Heart left ventricle (tissue), 16 donors: ENCODE measurements at regions not wholly inside any gene's neighbourhood (a gene's known extent, or its start where the extent isn't known, plus 50 kb on each side); places are given as distances from the start of the nearest gene placed in this dataset.

Source experiments
- ATAC-seq, 4 donors: fragments of 200-7000 bp; cut with Tn5 transposase; one replicate each; pipeline ENCODE4 v1.9.1; 2020 to 2022; ENCODE audit warnings: moderate library complexity in 4 of 4, mild to moderate bottlenecking in 3 of 4, moderate number of reproducible peaks in 1 of 4
- DNase-seq, 5 donors: peaks; one replicate each; pipeline ENCODE4 v3.0.0-alpha.2; 2020
- H3K27ac ChIP-seq, 12 donors: fragments of 200-600 bp; sonication (generic) in 4 of 12; one replicate each; pipeline versions ENCODE4 v1.5.0 to v1.8.0; 2016 to 2022; ENCODE audit warnings: mild to moderate bottlenecking in 2 of 12
- H3K27me3 ChIP-seq, 9 donors: fragments of 200-600 bp; sonication (generic) in 2 of 9; one replicate each; pipeline versions ENCODE4 v1.5.1 to v1.8.0; 2016 to 2022; ENCODE audit warnings: mild to moderate bottlenecking in 3 of 9
- H3K36me3 ChIP-seq, 9 donors: fragments of 200-600 bp; sonication (generic) in 2 of 9; one replicate each; pipeline versions ENCODE4 v1.5.0 to v1.8.0; 2018 to 2022; ENCODE audit warnings: mild to moderate bottlenecking in 2 of 9
- H3K4me1 ChIP-seq, 12 donors: fragments of 200-600 bp; sonication (generic) in 4 of 12; one replicate each; pipeline versions ENCODE4 v1.5.0 to v1.8.0; 2016 to 2022; ENCODE audit warnings: mild to moderate bottlenecking in 3 of 12
- H3K4me3 ChIP-seq, 12 donors: fragments of 200-600 bp; sonication (generic) in 4 of 12; one replicate each; pipeline versions ENCODE4 v1.5.0 to v1.8.0; 2017 to 2022; ENCODE audit warnings: mild to moderate bottlenecking in 9 of 12, moderate library complexity in 4 of 12
- H3K9me3 ChIP-seq, 12 donors: fragments of 200-600 bp; sonication (generic) in 4 of 12; one replicate each; pipeline versions ENCODE4 v1.5.0 to v1.8.0; 2016 to 2022; ENCODE audit warnings: mild to moderate bottlenecking in 1 of 12
- CTCF ChIP-seq, 12 donors: fragments of 200-600 bp; sonication (generic) in 4 of 12; IDR thresholded peaks; one replicate each; pipeline versions ENCODE4 v1.5.0 to v1.8.0; 2018 to 2022; ENCODE audit warnings: antibody characterized with exemption in 12 of 12, mild to moderate bottlenecking in 5 of 12
- POLR2A ChIP-seq, 2 donors: fragments of 450-650 bp; IDR thresholded peaks; one replicate each; pipeline ENCODE4 v1.6.1; 2017; ENCODE audit warnings: antibody characterized with exemption in 2 of 2, mild to moderate bottlenecking in 2 of 2, moderate library complexity in 2 of 2
- whole genome bisulfite sequencing, 4 donors: extraction: QIAGEN DNeasy Blood & Tissue Kit in 2 of 4; methylation state at CpG; one replicate each; pipeline versions ENCODE4 v1.1.5 to v1.1.7; 2013 to 2018; 5-methylcytosine and 5-hydroxymethylcytosine counted together
- intact Hi-C, 10 donors: fragments of 100-400 bp; cut with DNase I; formaldehyde crosslinking; loops; one replicate each; pipeline versions ENCODE4 v1.11.1 to v1.14.2; 2022
- donor health status: ischemic (EF 13 %, LVEDD 7.1; RV severe dilation, severe dysfunction).
- donor health status: healthy with polysubstance abuse.
- donor health status: DM: no; HTN: yes; CAD: no.
- donor health status: DM: no; HTN: no; CAD: no.
- donor health status: ischemic (EF 25% LVEDD 6.9; RV normal size, moderate dysfunction).
- donor health status: ischemic (EF 25% LVEDD 5.7; RV mildly dilated, moderate dysfunction).
- donor health status: healthy.
- donor health status: DM: yes; HTN: yes; CAD: no.
- donor health status: ischemic (EF 35%, LVEDD 5.7; RV mildly dilated, moderate dysfunction).
- donor health status: nonischemic (EF 11% LVEDD 7.7; RV severe dilation, severe dysfunction).
- donor health status: DM: yes; HTN: yes; CAD: no.
- donor health status: PGD.
- donor health status: ischemic (EF 29% LVEDD 5.4; RV normal size, mild dysfunction).
- donor health status: nonischemic (EF 23%, LVEDD 6.1; RV moderate dilation, normal function).

- TF ChIP-seq CTCF (IDR thresholded peaks at IDR 0.05) (no peak), POLR2A (IDR thresholded peaks at IDR 0.05) (no peak)
- 48 to 59% (median 57%) methylated on average over 3 of the region's 3 CpGs for WGBS, 4 donors
Measured at GRCh38 chr5:20522905-20523482, 535.0 kb upstream of the CDH18 start.

GRCh38 chr5:20515606-20516005, 527.6 kb upstream of the CDH18 start:
- ATAC-seq, result no peak
- H3K36me3 ChIP-seq, result no peaks in the 10 kb centered on the region
- no peaks in the 10 kb centered on the region for H3K27me3 ChIP-seq
- H3K9me3 ChIP-seq, result peaks cover 0 to 9% (median 0%) of the 10 kb centered on the region in 12 donors
- intact Hi-C loops, result no loop called here
- H3K4me1 ChIP-seq, result no peaks in the 10 kb centered on the region
- H3K27ac ChIP-seq, result no peak overlapping the region
- DNase-seq, result no peak
- WGBS, 4 donors, result 85 to 92% (median 90%) methylated on average over 4 of the region's 4 CpGs
- TF ChIP-seq POLR2A (IDR thresholded peaks at IDR 0.05), result no peak
- no peak for TF ChIP-seq CTCF (IDR thresholded peaks at IDR 0.05)
- H3K4me3 ChIP-seq, result no peak overlapping the region

More at GRCh38 chr5:20522905-20523482, 535.0 kb upstream of the CDH18 start:
- Histone ChIP-seq H3K27me3 (no peaks in the 10 kb centered on the region), H3K36me3 (no peaks in the 10 kb centered on the region), H3K27ac (no peak overlapping the region), H3K4me1 (no peaks in the 10 kb centered on the region), H3K4me3 (no peak overlapping the region), H3K9me3 (peaks cover 0 to 15% (median 0%) of the 10 kb centered on the region in 12 donors)
- ATAC-seq, result no peak
- intact Hi-C loops, result no loop called here
- no peak for DNase-seq

GRCh38 chr5:20514145-20514544, 526.1 kb upstream of the CDH18 start:
- intact Hi-C loops, result no loop called here
- H3K4me3 ChIP-seq, result no peak overlapping the region
- DNase-seq (no peak), ATAC-seq (no peak)
- WGBS, 4 donors, result 43 to 51% (median 47%) methylated on average over 4 of the region's 4 CpGs
- H3K27ac ChIP-seq, result no peak overlapping the region
- peaks cover 0 to 10% (median 0%) of the 10 kb centered on the region in 12 donors for H3K9me3 ChIP-seq
- H3K4me1 ChIP-seq, result no peaks in the 10 kb centered on the region
- no peaks in the 10 kb centered on the region for H3K36me3 ChIP-seq
- H3K27me3 ChIP-seq, result no peaks in the 10 kb centered on the region
- TF ChIP-seq CTCF (IDR thresholded peaks at IDR 0.05), result no peak
- no peak for TF ChIP-seq POLR2A (IDR thresholded peaks at IDR 0.05)

- Histone ChIP-seq H3K9me3 (no peaks in the 10 kb centered on the region), H3K4me1 (no peaks in the 10 kb centered on the region), H3K36me3 (no peaks in the 10 kb centered on the region), H3K27ac (no peak overlapping the region), H3K27me3 (no peaks in the 10 kb centered on the region), H3K4me3 (no peak overlapping the region)
- WGBS, 4 donors, result 71 to 82% (median 73%) methylated on average over 2 of the region's 2 CpGs
- no peak for ATAC-seq
- no peak for DNase-seq
- TF ChIP-seq CTCF (IDR thresholded peaks at IDR 0.05) (no peak), POLR2A (IDR thresholded peaks at IDR 0.05) (no peak)
- intact Hi-C loops, result no loop called here
Measured at GRCh38 chr5:20500546-20500945, 512.5 kb upstream of the CDH18 start.
